ENCODE measurements at regions not wholly inside any gene's neighbourhood (a gene's known extent, or its start where the extent isn't known, plus 50 kb on each side); places are given as distances from the start of the nearest gene placed in this dataset.
"Not testable (repeated sequence)": the region's sequence is repeated elsewhere in the genome, so short reads cannot be mapped to it uniquely, and the experiment has no call there.

DNA sequence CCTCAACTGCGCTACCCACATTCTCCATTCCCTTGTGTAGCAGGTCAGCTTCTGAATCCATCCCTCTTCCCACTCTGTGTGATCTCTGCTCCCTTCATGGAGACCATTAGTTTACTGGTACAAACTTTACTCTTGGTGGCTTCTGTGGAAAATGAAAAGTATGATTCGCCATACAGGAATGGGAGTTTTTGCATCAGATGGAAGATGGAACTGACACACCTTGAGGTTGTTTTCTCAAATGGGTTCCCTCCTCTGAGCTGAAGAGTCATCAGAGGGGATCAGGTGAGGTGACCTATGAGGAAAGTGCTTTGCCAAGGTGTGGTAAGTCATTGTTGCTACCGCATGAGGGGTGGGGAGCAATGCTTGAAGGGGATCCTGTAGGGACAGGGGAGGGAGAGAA is 266.8 kb downstream of the INHBA start:
- Mint-ChIP-seq H3K27me3 (ENCODE audit: low read depth in 3 of 3) (no peaks in the 10 kb centered on the region), H3K27ac (peak overlapping the region in 1 of 7 donors; percentile 23), H3K4me1 (peaks cover 2% of the 10 kb centered on the region), H3K4me3 (no peak overlapping the region), H3K36me3 (no peaks in the 10 kb centered on the region), H3K9me3 (peaks cover 6 to 13% (median 10%) of the 10 kb centered on the region in 7 donors)
- Histone ChIP-seq H3K27me3 (ENCODE audit: control insufficient read depth in 2 of 2, insufficient read depth in 2 of 2, low read length in 2 of 2) (no peaks in the 10 kb centered on the region), H3K4me3 (replicated peaks in 1 of 3; ENCODE audit: low read depth in 2 of 3, low read length in 3 of 3) (no peak overlapping the region), H3K4me1 (ENCODE audit: control insufficient read depth in 1 of 2, insufficient read depth in 2 of 2, low read length in 2 of 2) (no peaks in the 10 kb centered on the region), H3K4me2 (replicated peaks; ENCODE audit: extremely low read depth, low read length, poor library complexity, severe bottlenecking) (no peak overlapping the region), H3K27ac (ENCODE audit: low read depth in 1 of 2, low read length in 2 of 2) (no peak overlapping the region), H4K20me1 (ENCODE audit: insufficient read depth, low read length) (no peaks in the 10 kb centered on the region), H3K9me3 (replicated peaks in 1 of 2; ENCODE audit: control insufficient read depth in 1 of 2, insufficient read depth in 1 of 2, low read length in 2 of 2) (peaks cover 0 to 7% of the 10 kb centered on the region in 2 donors), H3K36me3 (replicated peaks in 1 of 2; ENCODE audit: control insufficient read depth in 1 of 2, insufficient read depth in 2 of 2, low read length in 2 of 2) (no peaks in the 10 kb centered on the region), H2AFZ (ENCODE audit: insufficient read depth, low read depth, low read length, poor library complexity, severe bottlenecking) (no peak overlapping the region), H3K9ac (ENCODE audit: insufficient read depth, low read length, poor library complexity, severe bottlenecking) (no peak overlapping the region), H3K79me2 (ENCODE audit: insufficient read depth, low read length) (no peaks in the 10 kb centered on the region)
- TF ChIP-seq, protein P1, sequence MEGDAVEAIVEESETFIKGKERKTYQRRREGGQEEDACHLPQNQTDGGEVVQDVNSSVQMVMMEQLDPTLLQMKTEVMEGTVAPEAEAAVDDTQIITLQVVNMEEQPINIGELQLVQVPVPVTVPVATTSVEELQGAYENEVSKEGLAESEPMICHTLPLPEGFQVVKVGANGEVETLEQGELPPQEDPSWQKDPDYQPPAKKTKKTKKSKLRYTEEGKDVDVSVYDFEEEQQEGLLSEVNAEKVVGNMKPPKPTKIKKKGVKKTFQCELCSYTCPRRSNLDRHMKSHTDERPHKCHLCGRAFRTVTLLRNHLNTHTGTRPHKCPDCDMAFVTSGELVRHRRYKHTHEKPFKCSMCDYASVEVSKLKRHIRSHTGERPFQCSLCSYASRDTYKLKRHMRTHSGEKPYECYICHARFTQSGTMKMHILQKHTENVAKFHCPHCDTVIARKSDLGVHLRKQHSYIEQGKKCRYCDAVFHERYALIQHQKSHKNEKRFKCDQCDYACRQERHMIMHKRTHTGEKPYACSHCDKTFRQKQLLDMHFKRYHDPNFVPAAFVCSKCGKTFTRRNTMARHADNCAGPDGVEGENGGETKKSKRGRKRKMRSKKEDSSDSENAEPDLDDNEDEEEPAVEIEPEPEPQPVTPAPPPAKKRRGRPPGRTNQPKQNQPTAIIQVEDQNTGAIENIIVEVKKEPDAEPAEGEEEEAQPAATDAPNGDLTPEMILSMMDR (IDR thresholded peaks at IDR 0.05): no peak
- no peak for DNase-seq
- intact Hi-C loops (cut with micrococcal nuclease): no loop called here
- 100% methylated on average over 1 of the region's 3 CpGs for WGBS (ENCODE audit: insufficient coverage)

DNA sequence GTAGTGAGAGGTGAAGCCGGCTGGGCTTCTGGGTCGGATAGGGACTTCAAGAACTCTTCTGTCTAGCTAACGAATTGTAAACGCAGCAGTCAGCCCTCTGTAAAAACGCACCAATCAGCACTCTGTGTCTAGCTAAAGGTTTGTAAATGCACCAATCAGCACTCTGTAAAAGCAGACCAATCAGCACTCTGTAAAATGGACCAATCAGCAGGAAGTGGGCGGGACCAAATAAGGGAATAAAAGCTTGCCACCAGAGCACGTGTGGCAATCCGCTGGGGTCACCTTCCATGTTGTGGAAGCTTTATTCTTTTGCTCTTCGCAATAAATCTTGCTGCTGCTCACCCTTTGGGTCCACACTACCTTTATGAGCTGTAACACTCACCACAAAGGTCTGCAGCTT is 267.9 kb downstream of the INHBA start:
- H3K79me2 ChIP-seq (ENCODE audit: insufficient read depth, low read length); H3K36me3 ChIP-seq (replicated peaks in 1 of 2; ENCODE audit: control insufficient read depth in 1 of 2, insufficient read depth in 2 of 2, low read length in 2 of 2); H3K9me3 ChIP-seq (replicated peaks in 1 of 2; ENCODE audit: control insufficient read depth in 1 of 2, insufficient read depth in 1 of 2, low read length in 2 of 2); DNase-seq; H3K4me3 Mint-ChIP-seq; H3K27me3 ChIP-seq (ENCODE audit: control insufficient read depth in 2 of 2, insufficient read depth in 2 of 2, low read length in 2 of 2); intact Hi-C loops (cut with micrococcal nuclease); H3K27ac ChIP-seq (ENCODE audit: low read depth in 1 of 2, low read length in 2 of 2); H3K27me3 Mint-ChIP-seq (ENCODE audit: low read depth in 3 of 3); H2AFZ ChIP-seq (ENCODE audit: insufficient read depth, low read depth, low read length, poor library complexity, severe bottlenecking); H3K4me1 ChIP-seq (ENCODE audit: control insufficient read depth in 1 of 2, insufficient read depth in 2 of 2, low read length in 2 of 2); H3K4me1 Mint-ChIP-seq; H3K4me3 ChIP-seq (replicated peaks in 1 of 3; ENCODE audit: low read depth in 2 of 3, low read length in 3 of 3); H3K36me3 Mint-ChIP-seq; H3K27ac Mint-ChIP-seq; H4K20me1 ChIP-seq (ENCODE audit: insufficient read depth, low read length); H3K9ac ChIP-seq (ENCODE audit: insufficient read depth, low read length, poor library complexity, severe bottlenecking); H3K4me2 ChIP-seq (replicated peaks; ENCODE audit: extremely low read depth, low read length, poor library complexity, severe bottlenecking): not testable (repeated sequence)
- WGBS (ENCODE audit: insufficient coverage): 93% methylated on average over 4 of the region's 9 CpGs
- peaks cover 6 to 14% (median 11%) of the 10 kb centered on the region in 7 donors for H3K9me3 Mint-ChIP-seq

Data from CD14-positive monocyte (primary cell).